K562 (cell line): ENCODE measurements at regions not wholly inside any gene's neighbourhood (a gene's known extent, or its start where the extent isn't known, plus 50 kb on each side); places are given as distances from the start of the nearest gene placed in this dataset.

Experiments used
- ARID1B ChIP-seq: fragments of 450-650 bp; IDR thresholded peaks from 2 replicates; pipeline ENCODE4 v1.6.1; 2016; ENCODE audit warnings: antibody characterized with exemption, mild to moderate bottlenecking, inconsistent platforms
- ARNT ChIP-seq, 2 experiments: fragments of 450-650 bp; IDR thresholded peaks; 2 replicates each; pipeline ENCODE4 v1.6.1; 2016; ENCODE audit warnings: mild to moderate bottlenecking in 1 of 2
- BCL6 ChIP-seq: fragments of 250-450 bp; sonication (Bioruptor Pico); IDR thresholded peaks from 2 replicates; pipeline ENCODE4 v1.4.0; 2020
- CREB3 ChIP-seq: fragments of 450-650 bp; conservative IDR thresholded peaks from 2 replicates; pipeline ENCODE4 v1.6.1; 2016; ENCODE audit warnings: missing genetic modification characterization, low read depth, mild to moderate bottlenecking, missing compliant biosample characterization, moderate library complexity
- EP300 ChIP-seq: IDR thresholded peaks from 2 replicates; pipeline ENCODE4 v1.6.1; 2012; ENCODE audit warnings: low read length, improper control_type of control experiment
- EZH2 ChIP-seq: IDR thresholded peaks from 2 replicates; pipeline ENCODE4 v1.6.1; 2012; ENCODE audit warnings: low read depth, mild to moderate bottlenecking, inconsistent platforms, low read length, borderline replicate concordance
- FOSL1 ChIP-seq: fragments of 200-800 bp; sonication (Bioruptor generic); conservative IDR thresholded peaks from 2 replicates; pipeline ENCODE4 v1.6.1; 2016; ENCODE audit warnings: missing genetic modification characterization, missing compliant biosample characterization
- FOXK2 ChIP-seq, 2 experiments: fragments of 450-650 bp; IDR thresholded peaks in 1 of 2; conservative IDR thresholded peaks in 1 of 2; 2 replicates each; pipeline ENCODE4 v1.6.1; 2016; ENCODE audit warnings: low read depth in 2 of 2, mild to moderate bottlenecking in 1 of 2
- GATAD2B ChIP-seq: fragments of 450-650 bp; IDR thresholded peaks from 2 replicates; pipeline ENCODE4 v1.6.1; 2017; ENCODE audit warnings: mild to moderate bottlenecking, borderline replicate concordance
- JUN ChIP-seq, 2 experiments: sonication (generic) in 1 of 2; formaldehyde crosslinking in 1 of 2; IDR thresholded peaks; 2 replicates each; pipeline versions ENCODE4 v1.6.1 to v1.8.0; 2012 to 2022; ENCODE audit warnings: borderline replicate concordance in 2 of 2, mild to moderate bottlenecking in 2 of 2, improper control_type of control experiment in 1 of 2, low read depth in 1 of 2, low read length in 1 of 2, missing genetic modification reagents in 1 of 2
- JUND ChIP-seq, 2 experiments: IDR thresholded peaks; 2 replicates in 1 of 2; 3 replicates in 1 of 2; pipeline ENCODE4 v1.6.1; 2011; ENCODE audit warnings: borderline replicate concordance in 2 of 2, low read depth in 2 of 2, low read length in 2 of 2, improper control_type of control experiment in 1 of 2, missing biosample characterization in 1 of 2, missing genetic modification characterization in 1 of 2, missing genetic modification reagents in 1 of 2
- KDM2B ChIP-seq: fragments of 250-450 bp; sonication (Bioruptor Pico); IDR thresholded peaks from 2 replicates; pipeline ENCODE4 v1.8.0; 2021; ENCODE audit warnings: mild to moderate bottlenecking, moderate library complexity
- KLF10 ChIP-seq: fragments of 250-450 bp; sonication (Bioruptor Pico); IDR thresholded peaks from 2 replicates; pipeline ENCODE4 v1.6.1; 2021; ENCODE audit warnings: matching md5 sums
- KLF13 ChIP-seq: fragments of 450-650 bp; IDR thresholded peaks from 2 replicates; pipeline ENCODE4 v1.6.1; 2016; ENCODE audit warnings: missing genetic modification characterization, low read depth, mild to moderate bottlenecking, missing compliant biosample characterization, moderate library complexity, borderline replicate concordance
- LARP7 ChIP-seq: fragments of 450-650 bp; IDR thresholded peaks from 2 replicates; pipeline ENCODE4 v1.6.1; 2016
- MBD2 ChIP-seq: sonication (generic); IDR thresholded peaks from 2 replicates; pipeline ENCODE4 v1.6.1; 2016; ENCODE audit warnings: low read depth, borderline replicate concordance
- MTA3 ChIP-seq: fragments of 450-650 bp; formaldehyde crosslinking; IDR thresholded peaks from 2 replicates; pipeline ENCODE4 v1.6.1; 2017; ENCODE audit warnings: mild to moderate bottlenecking, borderline replicate concordance
- NFE2 ChIP-seq: IDR thresholded peaks from 2 replicates; pipeline ENCODE4 v1.6.1; 2014; ENCODE audit warnings: antibody characterized with exemption, low read depth
- PKNOX1 ChIP-seq: fragments of 450-650 bp; IDR thresholded peaks from 2 replicates; pipeline ENCODE4 v1.6.1; 2016
- RBM17 ChIP-seq: fragments of 200-400 bp; formaldehyde crosslinking; IDR thresholded peaks from 2 replicates; pipeline ENCODE4 v1.6.1; 2017; ENCODE audit warnings: low read depth, mild to moderate bottlenecking, low read length, borderline replicate concordance
- SMARCC2 ChIP-seq: fragments of 450-650 bp; IDR thresholded peaks from 2 replicates; pipeline ENCODE4 v1.6.1; 2017; ENCODE audit warnings: antibody characterized with exemption, moderate library complexity, mild to moderate bottlenecking, low read depth
- TAL1 ChIP-seq: fragments of 450-650 bp; IDR thresholded peaks from 2 replicates; pipeline ENCODE4 v1.6.1; 2016; ENCODE audit warnings: mild to moderate bottlenecking
- TBP ChIP-seq: optimal IDR thresholded peaks from 2 replicates; pipeline ENCODE3; 2011; ENCODE audit warnings: low read depth, low read length, improper control_type of control experiment
- TOE1 ChIP-seq, 2 experiments: fragments of 450-650 bp in 1 of 2; sonication (generic) in 1 of 2; formaldehyde crosslinking in 1 of 2; IDR thresholded peaks; 2 replicates each; pipeline versions ENCODE4 v1.7.1 to v1.8.0; 2016 to 2022; ENCODE audit warnings: borderline replicate concordance in 2 of 2, mild to moderate bottlenecking in 2 of 2, antibody characterized with exemption in 1 of 2, inconsistent platforms in 1 of 2, low read depth in 1 of 2, missing genetic modification reagents in 1 of 2, moderate library complexity in 1 of 2
- TRIM24 ChIP-seq, 2 experiments: fragments of 450-650 bp; IDR thresholded peaks; 2 replicates each; pipeline ENCODE4 v1.6.1; 2016
- ZNF140 ChIP-seq: fragments of 250-450 bp; sonication (Bioruptor Pico); IDR thresholded peaks from 2 replicates; pipeline ENCODE4 v1.8.0; 2021; ENCODE audit warnings: moderate library complexity, mild to moderate bottlenecking, inconsistent platforms
- ZNF354B ChIP-seq: fragments of 250-450 bp; sonication (Bioruptor Pico); IDR thresholded peaks from 2 replicates; pipeline ENCODE4 v1.4.0; 2020
- ZNF766 ChIP-seq: fragments of 200-800 bp; sonication (Bioruptor generic); conservative IDR thresholded peaks from 2 replicates; pipeline ENCODE4 v1.6.1; 2016; ENCODE audit warnings: missing genetic modification characterization, missing compliant biosample characterization
- ZNF778 ChIP-seq: fragments of 450-650 bp; formaldehyde crosslinking; IDR thresholded peaks from 2 replicates; pipeline ENCODE4 v1.4.0; 2020; ENCODE audit warnings: mild to moderate bottlenecking, moderate library complexity

- TF ChIP-seq TRIM24 (IDR thresholded peaks at IDR 0.05), result peak; percentile 97
- peak; percentile 88 for TF ChIP-seq FOSL1 (tag)
- TF ChIP-seq ZNF766 (CRISPR knock-in tag), result peak; percentile 92
- TF ChIP-seq KLF10 (CRISPR knock-in tag), result no peak
- no peak for TF ChIP-seq RBM17
- peak; percentile 85 for TF ChIP-seq CREB3 (tag)
- peak; percentile 80 for TF ChIP-seq ARID1B
- peak; percentile 92 to 96 for TF ChIP-seq FOXK2 (conservative IDR thresholded peaks at IDR 0.05 in 1 of 2, IDR thresholded peaks at IDR 0.05 in 1 of 2; ENCODE audit: low read depth in 2 of 2)
- TF ChIP-seq NFE2, result peak; percentile 83
- TF ChIP-seq TAL1, result no peak; the same call in 1 of the 2 replicates
- peak; percentile 96 for TF ChIP-seq JUN (IDR thresholded peaks at IDR 0.05; ENCODE audit: borderline replicate concordance, low read depth, low read length)
- peak; percentile 77; the same call in 1 of the 2 replicates for TF ChIP-seq JUN (CRISPR knock-in tag; IDR thresholded peaks at IDR 0.05; ENCODE audit: borderline replicate concordance)
- no peak for TF ChIP-seq GATAD2B
- no peak for TF ChIP-seq ZNF354B (CRISPR knock-in tag)
- TF ChIP-seq TBP, result no peak
- TF ChIP-seq JUND (IDR thresholded peaks at IDR 0.05; ENCODE audit: borderline replicate concordance, low read depth, low read length), result peak; percentile 95
- TF ChIP-seq JUND (tag; IDR thresholded peaks at IDR 0.05; ENCODE audit: borderline replicate concordance, low read depth, low read length), result peak; percentile 94
- TF ChIP-seq PKNOX1, result peak; percentile 60
- TF ChIP-seq ZNF140, result peak; percentile 58; the same call in 1 of the 2 replicates
- 0 out of 2 replicates have a peak, but pooled peaks have one; percentile 5 for TF ChIP-seq KDM2B (CRISPR knock-in tag)
- no peak for TF ChIP-seq ZNF778 (CRISPR knock-in tag)
- no peak for TF ChIP-seq EZH2
- peak; percentile 96 for TF ChIP-seq EP300
- no peak for TF ChIP-seq LARP7
- TF ChIP-seq MBD2, result 0 out of 2 replicates have a peak, but pooled peaks have one; percentile 23
- TF ChIP-seq TOE1 (IDR thresholded peaks at IDR 0.05; ENCODE audit: borderline replicate concordance), result 0 out of 2 replicates have a peak, but pooled peaks have one; percentile 14
- no peak for TF ChIP-seq TOE1 (CRISPR knock-in tag; IDR thresholded peaks at IDR 0.05; ENCODE audit: borderline replicate concordance, low read depth)
- peak; percentile 45; the same call in 1 of the 2 replicates for TF ChIP-seq SMARCC2
- TF ChIP-seq KLF13 (tag), result peak; percentile 72; the same call in 1 of the 2 replicates
- peak in 1 of 2 experiments; percentile 74; a peak in 1 of 4 replicates for TF ChIP-seq ARNT (IDR thresholded peaks at IDR 0.05)
- TF ChIP-seq BCL6 (CRISPR knock-in tag), result peak; percentile 55
- peak; percentile 76 for TF ChIP-seq MTA3
Measured at GRCh38 chr3:171967137-171967783, 72.1 kb upstream of the FNDC3B start (continued).
